ENCODE measurements at regions not wholly inside any gene's neighbourhood (a gene's known extent, or its start where the extent isn't known, plus 50 kb on each side); places are given as distances from the start of the nearest gene placed in this dataset.

DNA sequence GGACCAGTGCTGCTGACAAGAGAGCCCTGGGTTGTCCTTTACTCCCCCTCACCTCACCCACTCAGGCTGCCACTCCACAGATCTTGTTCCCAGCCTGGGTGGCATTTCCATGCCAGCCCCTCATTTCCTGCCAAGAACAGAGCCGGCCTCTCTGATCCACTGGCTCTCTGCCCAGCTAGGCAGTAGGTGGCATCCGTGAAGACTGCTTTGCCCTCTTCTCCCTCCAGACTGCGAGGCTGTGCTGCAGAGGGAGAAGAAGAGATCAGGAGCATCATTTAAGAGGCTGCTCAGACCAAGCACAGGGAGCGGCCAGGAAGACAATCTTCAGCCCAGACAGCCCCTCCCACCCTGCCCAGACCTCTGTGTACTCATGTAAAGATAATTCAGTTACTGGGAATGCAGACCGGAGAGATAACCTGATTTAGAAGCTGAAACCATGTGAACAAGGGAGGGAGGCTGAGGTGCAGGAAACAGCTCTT lies 126.9 kb upstream of the NCAM1 start:
- Histone ChIP-seq H3K36me3 (no peaks in the 10 kb centered on the region), H3K9me3 (no peaks in the 10 kb centered on the region), H3K27me3 (peaks cover 0 to 18% (median 0%) of the 10 kb centered on the region in 4 donors), H3K4me1 (no peaks in the 10 kb centered on the region), H3K27ac (no peak overlapping the region), H3K4me3 (no peak overlapping the region)
- 30 to 43% methylated on average over 2 to 3 of the region's 5 CpGs for WGBS, 2 donors
- no peak for DNase-seq
- intact Hi-C loops (cut with DNase I), result no loop called here
- TF ChIP-seq POLR2A (IDR thresholded peaks at IDR 0.05) (no peak), CTCF (IDR thresholded peaks at IDR 0.05) (no peak)

DNA sequence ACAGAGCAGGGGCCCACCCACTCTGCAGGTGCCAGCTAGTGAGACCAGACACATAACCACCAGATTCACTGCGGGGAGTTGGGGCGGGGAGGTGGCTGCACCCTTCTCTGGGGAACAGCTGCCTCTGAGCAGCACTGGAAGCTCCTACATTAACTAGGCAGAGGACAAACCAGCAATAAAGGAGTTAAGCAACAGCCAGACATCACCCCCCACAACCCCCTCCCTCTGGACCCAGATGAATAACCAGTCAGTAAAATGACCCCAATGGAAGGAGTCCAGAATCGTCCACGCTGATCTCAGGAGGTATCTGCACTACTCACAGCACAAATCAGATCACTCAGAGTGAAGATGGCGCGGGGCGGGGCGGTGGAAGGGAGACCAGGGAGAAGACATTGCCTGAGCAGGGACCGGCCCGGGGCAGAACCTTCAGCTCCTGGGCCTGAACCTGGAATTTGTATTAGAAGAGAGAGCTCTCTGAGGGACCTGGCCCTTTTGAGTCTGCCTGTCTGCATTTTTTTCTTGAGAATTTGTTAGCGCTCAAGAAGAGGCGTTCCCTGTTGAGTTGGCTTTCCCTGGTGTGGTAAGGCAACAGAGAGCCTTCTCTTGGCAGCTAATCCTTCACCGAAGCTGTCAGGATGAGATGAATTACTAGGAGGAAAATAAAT lies 125.5 kb upstream of the NCAM1 start:
- Histone ChIP-seq H3K27me3 (peaks cover 0 to 17% (median 0%) of the 10 kb centered on the region in 4 donors), H3K9me3 (no peaks in the 10 kb centered on the region), H3K4me1 (no peaks in the 10 kb centered on the region), H3K36me3 (no peaks in the 10 kb centered on the region), H3K4me3 (no peak overlapping the region), H3K27ac (no peak overlapping the region)
- no peak for DNase-seq
- intact Hi-C loops (cut with DNase I), result no loop called here
- TF ChIP-seq CTCF (IDR thresholded peaks at IDR 0.05), result no peak
- no peak for TF ChIP-seq POLR2A (IDR thresholded peaks at IDR 0.05)
- 63 to 83% methylated on average over 5 to 6 of the region's 13 CpGs for WGBS, 2 donors

- TF ChIP-seq CTCF (IDR thresholded peaks at IDR 0.05), result no peak
- TF ChIP-seq POLR2A (IDR thresholded peaks at IDR 0.05), result no peak
Measured at GRCh38 chr11:112836256-112836602, 125.0 kb upstream of the NCAM1 start.

DNA sequence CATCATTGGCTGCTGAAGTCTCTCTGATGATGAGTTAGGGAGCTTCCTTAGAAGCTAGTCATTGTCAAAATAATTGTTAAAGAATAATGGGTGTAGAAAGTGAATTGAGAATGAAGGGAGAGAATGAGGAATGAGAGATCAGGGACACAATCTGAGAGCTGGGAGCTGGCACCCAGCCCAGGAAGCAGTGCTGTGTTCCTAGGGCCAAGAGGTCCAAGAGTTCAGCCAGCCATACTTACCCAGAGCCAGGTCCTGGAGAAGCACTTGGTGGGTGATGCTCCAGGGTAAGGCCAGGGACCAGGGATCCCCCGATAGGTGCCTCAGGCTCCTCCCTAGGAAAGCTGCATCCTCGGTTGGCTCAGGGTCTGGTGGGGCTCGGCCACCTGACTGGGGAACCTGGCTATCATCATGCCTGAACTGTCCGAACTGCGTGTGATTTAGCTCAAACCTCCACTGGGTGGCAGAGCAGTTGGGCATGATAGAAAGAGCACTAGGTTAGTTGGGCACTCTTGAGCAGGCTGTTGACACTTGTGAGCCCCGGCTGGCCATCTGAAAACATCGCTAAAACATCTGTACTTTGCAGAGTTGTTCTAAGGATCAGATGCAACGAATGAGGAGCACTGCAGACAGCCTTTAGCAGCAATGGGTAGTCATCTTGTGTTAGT lies 123.9 kb upstream of the NCAM1 start:
- no peaks in the 10 kb centered on the region for H3K9me3 ChIP-seq
- H3K27me3 ChIP-seq, result peaks cover 0 to 22% (median 0%) of the 10 kb centered on the region in 4 donors
- H3K4me1 ChIP-seq, result no peaks in the 10 kb centered on the region
- H3K4me3 ChIP-seq, result no peak overlapping the region
- 67 to 69% methylated on average over 4 to 6 of the region's 8 CpGs for WGBS, 2 donors
- intact Hi-C loops (cut with DNase I), result no loop called here
- H3K36me3 ChIP-seq, result no peaks in the 10 kb centered on the region
- no peak for DNase-seq
- TF ChIP-seq POLR2A (IDR thresholded peaks at IDR 0.05) (no peak), CTCF (IDR thresholded peaks at IDR 0.05) (peak in 1 of 6 experiments; percentile 6)
- H3K27ac ChIP-seq, result no peak overlapping the region

More at GRCh38 chr11:112836256-112836602, 125.0 kb upstream of the NCAM1 start:
- H3K27me3 ChIP-seq, result peaks cover 0 to 15% (median 0%) of the 10 kb centered on the region in 4 donors
- no peak for DNase-seq
- H3K9me3 ChIP-seq, result no peaks in the 10 kb centered on the region
- H3K4me3 ChIP-seq, result no peak overlapping the region
- H3K4me1 ChIP-seq, result no peaks in the 10 kb centered on the region
- WGBS, 2 donors, result 83 to 92% methylated on average over 7 to 8 of the region's 9 CpGs
- no peaks in the 10 kb centered on the region for H3K36me3 ChIP-seq
- H3K27ac ChIP-seq, result no peak overlapping the region
- intact Hi-C loops (cut with DNase I), result no loop called here

GRCh38 chr11:112839051-112839450 lies 122.2 kb upstream of the NCAM1 start:
- Histone ChIP-seq H3K36me3 (no peaks in the 10 kb centered on the region), H3K27me3 (peaks cover 0 to 21% (median 0%) of the 10 kb centered on the region in 4 donors), H3K4me1 (no peaks in the 10 kb centered on the region), H3K9me3 (no peaks in the 10 kb centered on the region), H3K27ac (no peak overlapping the region), H3K4me3 (no peak overlapping the region)
- no peak for DNase-seq
- WGBS, 2 donors, result 60 to 74% methylated on average over 3 of the region's 3 CpGs
- intact Hi-C loops (cut with DNase I), result no loop called here
- TF ChIP-seq POLR2A (IDR thresholded peaks at IDR 0.05), result no peak
- TF ChIP-seq CTCF (IDR thresholded peaks at IDR 0.05), result no peak
